GM21786 (cell line): ENCODE measurements at regions not wholly inside any gene's neighbourhood (a gene's known extent, or its start where the extent isn't known, plus 50 kb on each side); places are given as distances from the start of the nearest gene placed in this dataset.
"Not testable (repeated sequence)": the region's sequence is repeated elsewhere in the genome, so short reads cannot be mapped to it uniquely, and the experiment has no call there.

Source experiments
- ATAC-seq: cut with Tn5 transposase; IDR thresholded peaks from one replicate; pipeline ENCODE4 v1.9.1; 2021; ENCODE audit not compliant: unreplicated experiment

- no peak for ATAC-seq
Measured at GRCh38 chr9:88835038-88835466, 156.2 kb upstream of the S1PR3 start.

- no peak for ATAC-seq
Measured at GRCh38 chr9:88835772-88836171, 155.5 kb upstream of the S1PR3 start.

- ATAC-seq: no peak
Measured at GRCh38 chr9:88837731-88838130, 153.5 kb upstream of the S1PR3 start.

- not testable (repeated sequence) for ATAC-seq
Measured at GRCh38 chr9:88849878-88850277, 141.4 kb upstream of the S1PR3 start.

- ATAC-seq: no peak
Measured at GRCh38 chr9:88852794-88853193, 138.5 kb upstream of the S1PR3 start.

- no peak for ATAC-seq
Measured at GRCh38 chr9:88870627-88871026, 120.6 kb upstream of the S1PR3 start.

- ATAC-seq: no peak
Measured at GRCh38 chr9:88871669-88872068, 119.6 kb upstream of the S1PR3 start.

- ATAC-seq: no peak
Measured at GRCh38 chr9:88872192-88872946, 118.9 kb upstream of the S1PR3 start.

GRCh38 chr9:88873635-88874034 is 117.6 kb upstream of the S1PR3 start:
- no peak for ATAC-seq

- ATAC-seq: no peak
Measured at GRCh38 chr9:88874391-88874790, 116.9 kb upstream of the S1PR3 start.

- no peak for ATAC-seq
Measured at GRCh38 chr9:88875400-88876120, 115.7 kb upstream of the S1PR3 start.

GRCh38 chr9:88880199-88880598 is 111.1 kb upstream of the S1PR3 start:
- ATAC-seq: no peak

- not testable (repeated sequence) for ATAC-seq
Measured at GRCh38 chr9:88884291-88884690, 107.0 kb upstream of the S1PR3 start.

- not testable (repeated sequence) for ATAC-seq
Measured at GRCh38 chr9:88886762-88887161, 104.5 kb upstream of the S1PR3 start.

- ATAC-seq: no peak
Measured at GRCh38 chr9:88889386-88889785, 101.9 kb upstream of the S1PR3 start.

GRCh38 chr9:88890546-88890945 is 100.7 kb upstream of the S1PR3 start:
- ATAC-seq: no peak

- ATAC-seq: no peak
Measured at GRCh38 chr9:88891040-88891439, 100.2 kb upstream of the S1PR3 start.

- no peak for ATAC-seq
Measured at GRCh38 chr9:88892724-88893123, 98.5 kb upstream of the S1PR3 start.

- no peak for ATAC-seq
Measured at GRCh38 chr9:88897081-88897480, 94.2 kb upstream of the S1PR3 start.

GRCh38 chr9:88898039-88898720 is 93.1 kb upstream of the S1PR3 start:
- ATAC-seq: no peak

GRCh38 chr9:88905506-88905905 is 85.8 kb upstream of the S1PR3 start:
- no peak for ATAC-seq

- no peak for ATAC-seq
Measured at GRCh38 chr9:88915916-88916315, 75.4 kb upstream of the S1PR3 start.
